Progenitor cell of endocrine pancreas (in vitro differentiated cells): ENCODE measurements at regions not wholly inside any gene's neighbourhood (a gene's known extent, or its start where the extent isn't known, plus 50 kb on each side); places are given as distances from the start of the nearest gene placed in this dataset.

Source experiments
- DNase-seq: peaks from one replicate; pipeline ENCODE4 v3.0.0; 2021; ENCODE audit warnings: low spot score; ENCODE audit not compliant: unreplicated experiment
- H3K27ac Mint-ChIP-seq: 2 replicates; pipeline ENCODE4 v1.8.0; 2021; ENCODE audit warnings: mild to moderate bottlenecking, moderate library complexity, mixed read lengths
- H3K27me3 Mint-ChIP-seq: 2 replicates; pipeline ENCODE4 v1.8.0; 2021; ENCODE audit warnings: mixed read lengths
- H3K36me3 Mint-ChIP-seq: 2 replicates; pipeline ENCODE4 v1.8.0; 2022; ENCODE audit warnings: mixed read lengths; ENCODE audit not compliant: insufficient read depth
- H3K4me1 Mint-ChIP-seq: 2 replicates; pipeline ENCODE4 v1.8.0; 2021; ENCODE audit warnings: low read depth, mixed read lengths
- H3K4me3 Mint-ChIP-seq: 2 replicates; pipeline ENCODE4 v1.8.0; 2021; ENCODE audit warnings: low read depth, mild to moderate bottlenecking, moderate library complexity, mixed read lengths
- H3K9me3 Mint-ChIP-seq: 2 replicates; pipeline ENCODE4 v1.8.0; 2021; ENCODE audit warnings: low read depth, mixed read lengths
- CTCF ChIP-seq: fragments of 200-600 bp; sonication (generic); IDR thresholded peaks from one replicate; pipeline ENCODE4 v1.5.0; 2021; ENCODE audit warnings: antibody characterized with exemption, mild to moderate bottlenecking; ENCODE audit not compliant: unreplicated experiment

GRCh38 chr6:147633191-147633590, 124.7 kb downstream of the SAMD5 start:
- Mint-ChIP-seq H3K9me3 (peaks cover 7% of the 10 kb centered on the region), H3K27me3 (no peaks in the 10 kb centered on the region), H3K4me1 (no peaks in the 10 kb centered on the region), H3K36me3 (peaks cover 4% of the 10 kb centered on the region), H3K4me3 (no peak overlapping the region), H3K27ac (no peak overlapping the region)
- no peak for DNase-seq
- TF ChIP-seq CTCF, result no peak

DNA sequence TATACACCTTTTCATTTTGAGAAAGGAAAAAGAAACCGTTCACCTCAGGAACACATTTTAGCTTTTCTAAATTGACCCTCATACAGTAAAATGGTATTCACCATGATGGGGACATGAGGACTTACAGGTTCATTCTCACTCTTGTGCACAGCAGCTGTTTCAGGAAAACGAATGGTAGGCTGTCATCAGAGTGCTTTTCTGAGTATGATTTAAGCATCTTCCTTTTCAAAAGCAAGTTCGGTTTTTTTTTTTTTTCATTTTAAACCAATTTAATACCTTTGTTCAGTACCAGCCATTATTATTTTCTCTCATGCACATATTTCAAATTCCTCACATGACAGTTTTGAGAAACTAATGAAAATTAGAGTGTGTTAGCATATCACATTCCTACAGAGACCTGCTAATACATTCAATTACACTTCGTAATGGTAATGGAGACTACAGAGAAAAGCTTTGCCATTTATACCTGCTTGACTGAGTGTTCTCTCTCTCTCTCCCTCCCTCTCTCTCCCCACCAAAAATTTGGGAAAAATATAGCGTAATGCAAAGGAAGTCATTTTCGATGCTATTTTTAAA, 129.2 kb downstream of the SAMD5 start:
- Mint-ChIP-seq H3K36me3 (peaks cover 4% of the 10 kb centered on the region), H3K4me1 (peaks cover 3% of the 10 kb centered on the region), H3K4me3 (no peak overlapping the region), H3K27ac (no peak overlapping the region), H3K9me3 (peaks cover 7% of the 10 kb centered on the region), H3K27me3 (no peaks in the 10 kb centered on the region)
- TF ChIP-seq CTCF, result no peak
- no peak for DNase-seq

DNA sequence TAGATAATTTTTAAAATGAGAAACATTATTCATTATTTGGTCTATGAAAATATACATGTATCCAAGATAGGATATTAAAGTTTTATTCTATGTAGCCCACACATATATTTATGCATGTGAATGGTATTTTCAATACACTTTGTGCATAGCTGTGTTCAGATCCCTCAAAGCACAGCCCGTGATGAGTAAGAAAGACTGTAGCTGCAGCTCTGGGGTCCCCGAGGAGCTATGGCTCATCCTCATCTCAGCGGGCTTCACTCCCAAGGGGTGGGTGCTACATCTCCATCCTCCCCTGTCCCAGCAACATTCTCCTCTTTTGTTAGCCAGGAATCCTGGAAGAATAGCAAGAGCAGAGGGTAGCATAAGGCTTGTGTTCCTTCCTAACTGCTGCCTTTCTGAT, 130.8 kb downstream of the SAMD5 start:
- Mint-ChIP-seq H3K4me3 (no peak overlapping the region), H3K4me1 (peaks cover 3% of the 10 kb centered on the region), H3K9me3 (peaks cover 4% of the 10 kb centered on the region), H3K36me3 (peaks cover 1% of the 10 kb centered on the region), H3K27ac (no peak overlapping the region), H3K27me3 (no peaks in the 10 kb centered on the region)
- no peak for DNase-seq
- no peak for TF ChIP-seq CTCF

DNA sequence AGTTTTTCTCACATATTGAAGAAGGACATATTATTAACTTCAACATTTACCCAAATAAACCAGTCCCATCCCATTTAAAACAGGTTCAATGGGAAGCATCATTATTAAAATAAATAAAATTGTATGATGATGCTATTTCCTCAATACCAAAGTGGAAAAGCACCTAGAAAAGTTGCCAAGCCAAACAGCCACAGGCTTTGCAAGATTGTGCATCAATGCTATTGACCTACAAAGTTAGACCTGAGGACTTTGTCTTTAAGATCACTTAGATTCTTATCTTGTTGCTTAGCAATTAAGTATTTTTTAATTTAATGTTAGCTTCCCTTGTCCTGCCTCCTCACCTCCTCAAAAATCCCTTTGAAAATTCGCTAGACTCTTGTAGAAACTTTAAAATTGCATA, 132.1 kb downstream of the SAMD5 start:
- no peaks in the 10 kb centered on the region for H3K27me3 Mint-ChIP-seq
- H3K4me3 Mint-ChIP-seq, result no peak overlapping the region
- H3K27ac Mint-ChIP-seq, result no peak overlapping the region
- H3K4me1 Mint-ChIP-seq, result peaks cover 3% of the 10 kb centered on the region
- DNase-seq, result no peak
- TF ChIP-seq CTCF, result no peak
- H3K36me3 Mint-ChIP-seq, result no peaks in the 10 kb centered on the region
- no peaks in the 10 kb centered on the region for H3K9me3 Mint-ChIP-seq

DNA sequence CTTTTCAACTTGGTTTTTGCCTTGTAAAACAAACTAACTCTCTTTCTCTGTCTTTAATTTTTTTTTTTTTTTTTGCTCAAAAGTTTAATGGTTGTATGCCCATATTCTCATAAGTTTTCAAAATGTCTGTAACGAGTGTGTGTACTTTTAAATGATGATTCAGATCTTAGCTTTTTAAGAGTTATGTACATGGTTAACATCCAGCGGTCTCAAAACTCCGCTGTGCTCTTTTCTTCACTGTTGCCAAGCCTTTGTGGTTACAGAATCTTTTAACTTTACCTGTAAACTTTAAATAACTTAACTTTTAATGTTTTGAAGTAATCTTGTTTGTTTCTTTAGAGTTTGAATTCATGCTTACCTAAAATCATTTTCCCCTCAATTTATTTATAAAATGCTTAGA, 133.0 kb downstream of the SAMD5 start:
- H3K36me3 Mint-ChIP-seq, result no peaks in the 10 kb centered on the region
- peaks cover 3% of the 10 kb centered on the region for H3K4me1 Mint-ChIP-seq
- H3K27me3 Mint-ChIP-seq, result no peaks in the 10 kb centered on the region
- no peak overlapping the region for H3K27ac Mint-ChIP-seq
- no peaks in the 10 kb centered on the region for H3K9me3 Mint-ChIP-seq
- H3K4me3 Mint-ChIP-seq, result no peak overlapping the region
- TF ChIP-seq CTCF, result no peak
- no peak for DNase-seq
